Stomach (tissue), 8 donors: ENCODE measurements at regions not wholly inside any gene's neighbourhood (a gene's known extent, or its start where the extent isn't known, plus 50 kb on each side); places are given as distances from the start of the nearest gene placed in this dataset.

Source experiments
- DNase-seq, 2 donors: peaks; one replicate each; pipeline versions ENCODE4 v3.0.0 to v3.0.0-alpha.2; 2013 to 2019
- H3K27ac ChIP-seq, 5 donors: fragments of 200-600 bp in 4 of 5; sonication (generic) in 4 of 5; one replicate each; pipeline ENCODE4 v1.5.1; 2013 to 2019; ENCODE audit warnings: mild to moderate bottlenecking in 1 of 5, moderate library complexity in 1 of 5
- H3K27me3 ChIP-seq, 3 donors: fragments of 200-600 bp; sonication (generic); one replicate each; pipeline ENCODE4 v1.5.1; 2017 to 2019; ENCODE audit warnings: mixed run types in 1 of 3
- H3K36me3 ChIP-seq, 4 donors: fragments of 200-600 bp; sonication (generic); 1 replicate in 3 of 4; 2 replicates in 1 of 4; pipeline ENCODE4 v1.5.1; 2016 to 2019
- H3K4me1 ChIP-seq, 4 donors: fragments of 200-600 bp; sonication (generic); one replicate each; pipeline ENCODE4 v1.5.1; 2016 to 2019
- H3K4me3 ChIP-seq, 4 donors: fragments of 200-600 bp; sonication (generic) in 3 of 4; one replicate each; pipeline ENCODE4 v1.5.1; 2016 to 2019; ENCODE audit warnings: mild to moderate bottlenecking in 1 of 4
- H3K9me3 ChIP-seq, 4 donors: fragments of 200-600 bp; sonication (generic); one replicate each; pipeline ENCODE4 v1.5.1; 2016 to 2019
- EP300 ChIP-seq: sonication (generic); formaldehyde crosslinking; IDR thresholded peaks from one replicate; pipeline ENCODE4 v1.6.1; 2017; ENCODE audit warnings: antibody characterized with exemption
- POLR2A ChIP-seq, 4 donors: fragments of 450-650 bp; IDR thresholded peaks; one replicate each; pipeline ENCODE4 v1.6.1; 2016; ENCODE audit warnings: antibody characterized with exemption in 4 of 4, control low read depth in 2 of 4, mild to moderate bottlenecking in 1 of 4, moderate library complexity in 1 of 4
- POLR2AphosphoS5 ChIP-seq, 3 donors: sonication (generic); formaldehyde crosslinking; IDR thresholded peaks; one replicate each; pipeline ENCODE4 v1.6.1; 2016; ENCODE audit warnings: antibody characterized with exemption in 3 of 3
- WGBS, 5 donors: extraction: QIAGEN DNeasy Blood & Tissue Kit in 3 of 5; methylation state at CpG; one replicate each; pipeline versions ENCODE4 v1.1.5 to v1.1.7; 2013 to 2018; 5-methylcytosine and 5-hydroxymethylcytosine counted together
- intact Hi-C: fragments of 100-400 bp; cut with DNase I; formaldehyde crosslinking; loops from one replicate; pipeline ENCODE4 v1.15.1; 2023; ENCODE audit warnings: low total_unique reads
- TF ChIP-seq, protein P1 (sequence below), 7 experiments: fragments of 450-650 bp in 4 of 7; fragments of 200-600 bp in 3 of 7; sonication (generic) in 3 of 7; IDR thresholded peaks; one replicate each; pipeline ENCODE4 v1.5.1; 2016 to 2019; ENCODE audit warnings: antibody characterized with exemption in 7 of 7, control low read depth in 2 of 7, mild to moderate bottlenecking in 1 of 7
- donor health status: healthy with polysubstance abuse.
- donor health status: Bipolar disorder and iron deficiency.
- donor health status: healthy.

GRCh38 chr4:129415004-129415403 lies 319.1 kb downstream of the C4orf33 start:
- TF ChIP-seq POLR2AphosphoS5 (IDR thresholded peaks at IDR 0.05) (no peak), POLR2A (IDR thresholded peaks at IDR 0.05) (no peak), EP300 (no peak)
- TF ChIP-seq, protein P1, sequence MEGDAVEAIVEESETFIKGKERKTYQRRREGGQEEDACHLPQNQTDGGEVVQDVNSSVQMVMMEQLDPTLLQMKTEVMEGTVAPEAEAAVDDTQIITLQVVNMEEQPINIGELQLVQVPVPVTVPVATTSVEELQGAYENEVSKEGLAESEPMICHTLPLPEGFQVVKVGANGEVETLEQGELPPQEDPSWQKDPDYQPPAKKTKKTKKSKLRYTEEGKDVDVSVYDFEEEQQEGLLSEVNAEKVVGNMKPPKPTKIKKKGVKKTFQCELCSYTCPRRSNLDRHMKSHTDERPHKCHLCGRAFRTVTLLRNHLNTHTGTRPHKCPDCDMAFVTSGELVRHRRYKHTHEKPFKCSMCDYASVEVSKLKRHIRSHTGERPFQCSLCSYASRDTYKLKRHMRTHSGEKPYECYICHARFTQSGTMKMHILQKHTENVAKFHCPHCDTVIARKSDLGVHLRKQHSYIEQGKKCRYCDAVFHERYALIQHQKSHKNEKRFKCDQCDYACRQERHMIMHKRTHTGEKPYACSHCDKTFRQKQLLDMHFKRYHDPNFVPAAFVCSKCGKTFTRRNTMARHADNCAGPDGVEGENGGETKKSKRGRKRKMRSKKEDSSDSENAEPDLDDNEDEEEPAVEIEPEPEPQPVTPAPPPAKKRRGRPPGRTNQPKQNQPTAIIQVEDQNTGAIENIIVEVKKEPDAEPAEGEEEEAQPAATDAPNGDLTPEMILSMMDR (IDR thresholded peaks at IDR 0.05), result no peak
- Histone ChIP-seq H3K36me3 (no peaks in the 10 kb centered on the region), H3K27me3 (no peaks in the 10 kb centered on the region), H3K4me1 (no peaks in the 10 kb centered on the region), H3K9me3 (no peaks in the 10 kb centered on the region), H3K27ac (no peak overlapping the region), H3K4me3 (no peak overlapping the region)
- DNase-seq, result no peak
- intact Hi-C loops, result no loop called here
- WGBS, 5 donors, result 65 to 76% (median 69%) methylated on average over 1 of the region's 1 CpG

DNA sequence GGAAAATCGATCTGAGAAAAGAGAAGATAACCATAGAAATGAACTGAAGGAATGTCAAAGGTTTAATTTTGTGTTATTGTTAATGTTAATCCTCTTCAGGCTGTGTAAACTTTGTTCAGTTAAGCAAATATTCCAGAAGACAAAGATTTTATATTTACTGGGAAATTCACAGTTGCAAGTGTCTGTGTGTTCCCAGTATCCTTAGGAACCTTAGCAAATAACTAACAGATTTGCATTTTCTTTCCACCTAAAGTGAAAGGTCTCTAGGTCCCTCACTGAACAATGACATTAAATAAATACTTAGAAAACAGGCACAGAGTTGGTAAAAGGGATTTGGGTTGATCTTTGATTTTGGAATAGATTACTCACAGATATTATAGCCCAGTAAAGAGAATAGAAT lies 324.7 kb downstream of the C4orf33 start:
- no peak overlapping the region for H3K27ac ChIP-seq
- WGBS, 5 donors, result 12 to 57% (median 33%) methylated on average over 1 of the region's 1 CpG
- no peak for TF ChIP-seq POLR2AphosphoS5 (IDR thresholded peaks at IDR 0.05)
- TF ChIP-seq, protein P1 (IDR thresholded peaks at IDR 0.05), result no peak
- TF ChIP-seq EP300, result no peak
- no peak for TF ChIP-seq POLR2A (IDR thresholded peaks at IDR 0.05)
- no peaks in the 10 kb centered on the region for H3K9me3 ChIP-seq
- H3K4me1 ChIP-seq, result no peaks in the 10 kb centered on the region
- intact Hi-C loops, result no loop called here
- H3K4me3 ChIP-seq, result no peak overlapping the region
- DNase-seq, result no peak
- no peaks in the 10 kb centered on the region for H3K27me3 ChIP-seq
- no peaks in the 10 kb centered on the region for H3K36me3 ChIP-seq

- TF ChIP-seq POLR2A (IDR thresholded peaks at IDR 0.05), result no peak
- no peak for TF ChIP-seq EP300
- TF ChIP-seq, protein P1 (IDR thresholded peaks at IDR 0.05), result no peak
- TF ChIP-seq POLR2AphosphoS5 (IDR thresholded peaks at IDR 0.05), result no peak
- Histone ChIP-seq H3K9me3 (no peaks in the 10 kb centered on the region), H3K27ac (no peak overlapping the region), H3K27me3 (no peaks in the 10 kb centered on the region), H3K36me3 (no peaks in the 10 kb centered on the region), H3K4me3 (no peak overlapping the region), H3K4me1 (no peaks in the 10 kb centered on the region)
- intact Hi-C loops, result no loop called here
- DNase-seq, result no peak
These were observed 326.3 kb downstream of the C4orf33 start for GRCh38 chr4:129422277-129422676.

DNA sequence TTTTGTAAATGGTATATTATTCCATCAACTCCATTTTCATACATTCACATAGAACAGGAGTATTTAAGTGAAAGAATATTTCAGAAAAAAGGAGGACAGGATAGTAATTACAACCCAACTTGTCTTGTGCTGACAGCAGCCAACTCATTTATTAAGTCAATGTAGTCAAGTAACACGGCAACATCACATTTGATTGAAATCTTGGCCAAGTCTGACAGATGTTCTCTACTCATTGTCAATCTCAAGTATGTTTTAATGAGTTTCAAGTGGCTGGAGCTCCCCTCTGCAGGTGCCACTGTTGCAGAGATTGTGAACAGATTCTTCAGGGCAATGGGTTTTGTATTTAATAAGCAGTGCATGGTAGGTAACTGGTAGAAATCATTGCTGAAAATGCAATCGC lies 332.5 kb downstream of the C4orf33 start:
- 71 to 85% (median 77%) methylated on average over 2 of the region's 2 CpGs for WGBS, 5 donors
- DNase-seq, result no peak
- intact Hi-C loops, result no loop called here

More for the DNA sequence above, 332.5 kb downstream of the C4orf33 start:
- Histone ChIP-seq H3K4me1 (no peaks in the 10 kb centered on the region), H3K27ac (no peak overlapping the region), H3K9me3 (no peaks in the 10 kb centered on the region), H3K36me3 (no peaks in the 10 kb centered on the region), H3K27me3 (no peaks in the 10 kb centered on the region), H3K4me3 (no peak overlapping the region)
- TF ChIP-seq POLR2A (IDR thresholded peaks at IDR 0.05) (no peak), POLR2AphosphoS5 (IDR thresholded peaks at IDR 0.05) (no peak), EP300 (no peak)
- TF ChIP-seq, protein P1 (IDR thresholded peaks at IDR 0.05), result no peak
